IPS-18a (cell line): ENCODE measurements at regions not wholly inside any gene's neighbourhood (a gene's known extent, or its start where the extent isn't known, plus 50 kb on each side); places are given as distances from the start of the nearest gene placed in this dataset.
"Not testable (repeated sequence)": the region's sequence is repeated elsewhere in the genome, so short reads cannot be mapped to it uniquely, and the experiment has no call there.

Experiments used
- H3K27ac ChIP-seq: one replicate; pipeline ENCODE4 v1.5.1; 2013; ENCODE audit warnings: low read length
- H3K27me3 ChIP-seq: one replicate; pipeline ENCODE4 v1.6.1; 2013; ENCODE audit warnings: mild to moderate bottlenecking, low read length; ENCODE audit not compliant: control insufficient read depth, insufficient read depth
- H3K36me3 ChIP-seq: one replicate; pipeline ENCODE4 v1.6.1; 2013; ENCODE audit warnings: low read depth, low read length; ENCODE audit not compliant: control insufficient read depth
- H3K4me1 ChIP-seq: one replicate; pipeline ENCODE4 v1.6.1; 2013; ENCODE audit warnings: low read depth, low read length; ENCODE audit not compliant: control insufficient read depth
- H3K4me3 ChIP-seq: one replicate; pipeline ENCODE4 v1.5.1; 2013; ENCODE audit warnings: low read length
- H3K9ac ChIP-seq: one replicate; pipeline ENCODE4 v1.6.1; 2013; ENCODE audit warnings: mild to moderate bottlenecking, low read length, moderate library complexity
- H3K9me3 ChIP-seq: one replicate; pipeline ENCODE4 v1.6.1; 2013; ENCODE audit warnings: low read depth, low read length; ENCODE audit not compliant: control insufficient read depth

- no peaks in the 10 kb centered on the region for H3K27me3 ChIP-seq
- no peaks in the 10 kb centered on the region for H3K9me3 ChIP-seq
- H3K27ac ChIP-seq, result no peak overlapping the region
- H3K9ac ChIP-seq, result no peak overlapping the region
- H3K36me3 ChIP-seq, result no peaks in the 10 kb centered on the region
- no peaks in the 10 kb centered on the region for H3K4me1 ChIP-seq
- no peak overlapping the region for H3K4me3 ChIP-seq
Observed at GRCh38 chr6:94801344-94801743, 776.0 kb upstream of the MANEA start.

GRCh38 chr6:94785514-94785913 lies 791.8 kb upstream of the MANEA start:
- Histone ChIP-seq H3K27ac (no peak overlapping the region), H3K27me3 (no peaks in the 10 kb centered on the region), H3K4me1 (no peaks in the 10 kb centered on the region), H3K9ac (no peak overlapping the region), H3K36me3 (no peaks in the 10 kb centered on the region), H3K9me3 (no peaks in the 10 kb centered on the region), H3K4me3 (no peak overlapping the region)

- H3K27ac ChIP-seq, H3K27me3 ChIP-seq, H3K4me3 ChIP-seq, H3K4me1 ChIP-seq, H3K9me3 ChIP-seq, H3K9ac ChIP-seq, H3K36me3 ChIP-seq: not testable (repeated sequence)
Observed at GRCh38 chr6:94785081-94785480, 792.3 kb upstream of the MANEA start.

- Histone ChIP-seq H3K27ac (no peak overlapping the region), H3K4me1 (no peaks in the 10 kb centered on the region), H3K9me3 (no peaks in the 10 kb centered on the region), H3K27me3 (no peaks in the 10 kb centered on the region), H3K4me3 (no peak overlapping the region), H3K36me3 (no peaks in the 10 kb centered on the region), H3K9ac (no peak overlapping the region)
Observed at GRCh38 chr6:94769197-94769596, 808.1 kb upstream of the MANEA start.

- no peaks in the 10 kb centered on the region for H3K4me1 ChIP-seq
- no peak overlapping the region for H3K9ac ChIP-seq
- H3K27me3 ChIP-seq, result no peaks in the 10 kb centered on the region
- no peak overlapping the region for H3K27ac ChIP-seq
- no peaks in the 10 kb centered on the region for H3K36me3 ChIP-seq
- H3K9me3 ChIP-seq, result no peaks in the 10 kb centered on the region
- H3K4me3 ChIP-seq, result no peak overlapping the region
Observed at GRCh38 chr6:94751641-94752329, 825.5 kb upstream of the MANEA start.

GRCh38 chr6:94736236-94736635 lies 841.1 kb upstream of the MANEA start:
- Histone ChIP-seq H3K4me3 (no peak overlapping the region), H3K27me3 (no peaks in the 10 kb centered on the region), H3K9ac (no peak overlapping the region), H3K9me3 (no peaks in the 10 kb centered on the region), H3K36me3 (no peaks in the 10 kb centered on the region), H3K27ac (no peak overlapping the region), H3K4me1 (no peaks in the 10 kb centered on the region)

- Histone ChIP-seq H3K4me1 (no peaks in the 10 kb centered on the region), H3K9me3 (no peaks in the 10 kb centered on the region), H3K36me3 (no peaks in the 10 kb centered on the region), H3K4me3 (no peak overlapping the region), H3K27ac (no peak overlapping the region), H3K9ac (no peak overlapping the region), H3K27me3 (no peaks in the 10 kb centered on the region)
Observed at GRCh38 chr6:94735270-94735669, 842.1 kb upstream of the MANEA start.

GRCh38 chr6:94734751-94735150 lies 842.6 kb upstream of the MANEA start:
- Histone ChIP-seq H3K4me3 (no peak overlapping the region), H3K9ac (no peak overlapping the region), H3K9me3 (no peaks in the 10 kb centered on the region), H3K27me3 (no peaks in the 10 kb centered on the region), H3K27ac (no peak overlapping the region), H3K36me3 (no peaks in the 10 kb centered on the region), H3K4me1 (no peaks in the 10 kb centered on the region)

GRCh38 chr6:94733066-94733465 lies 844.3 kb upstream of the MANEA start:
- Histone ChIP-seq H3K9ac (no peak overlapping the region), H3K4me3 (no peak overlapping the region), H3K27me3 (no peaks in the 10 kb centered on the region), H3K27ac (no peak overlapping the region), H3K9me3 (no peaks in the 10 kb centered on the region), H3K4me1 (no peaks in the 10 kb centered on the region), H3K36me3 (no peaks in the 10 kb centered on the region)

- Histone ChIP-seq H3K36me3 (no peaks in the 10 kb centered on the region), H3K4me3 (no peak overlapping the region), H3K27me3 (no peaks in the 10 kb centered on the region), H3K27ac (no peak overlapping the region), H3K4me1 (no peaks in the 10 kb centered on the region), H3K9me3 (peaks cover 11% of the 10 kb centered on the region), H3K9ac (no peak overlapping the region)
Observed at GRCh38 chr6:94727710-94728109, 849.6 kb upstream of the MANEA start.

GRCh38 chr6:94721459-94721858 lies 855.9 kb upstream of the MANEA start:
- no peak overlapping the region for H3K9ac ChIP-seq
- no peak overlapping the region for H3K4me3 ChIP-seq
- no peaks in the 10 kb centered on the region for H3K36me3 ChIP-seq
- H3K27ac ChIP-seq, result no peak overlapping the region
- no peaks in the 10 kb centered on the region for H3K27me3 ChIP-seq
- no peaks in the 10 kb centered on the region for H3K9me3 ChIP-seq
- no peaks in the 10 kb centered on the region for H3K4me1 ChIP-seq

- H3K9ac ChIP-seq, result no peak overlapping the region
- no peaks in the 10 kb centered on the region for H3K4me1 ChIP-seq
- H3K36me3 ChIP-seq, result no peaks in the 10 kb centered on the region
- no peaks in the 10 kb centered on the region for H3K27me3 ChIP-seq
- no peak overlapping the region for H3K27ac ChIP-seq
- H3K9me3 ChIP-seq, result no peaks in the 10 kb centered on the region
- no peak overlapping the region for H3K4me3 ChIP-seq
Observed at GRCh38 chr6:94713446-94713845, 863.9 kb upstream of the MANEA start.
